Muscle of leg (tissue), 3 donors: ENCODE measurements at regions not wholly inside any gene's neighbourhood (a gene's known extent, or its start where the extent isn't known, plus 50 kb on each side); places are given as distances from the start of the nearest gene placed in this dataset.
"Not testable (repeated sequence)": the region's sequence is repeated elsewhere in the genome, so short reads cannot be mapped to it uniquely, and the experiment has no call there.

ENCODE experiments used
- DNase-seq: peaks from one replicate; pipeline ENCODE4 v3.0.0; 2013
- H3K27ac ChIP-seq: one replicate; pipeline ENCODE4 v1.5.1; 2013; ENCODE audit warnings: mild to moderate bottlenecking, low read length, control low read depth
- H3K27me3 ChIP-seq: one replicate; pipeline ENCODE4 v1.6.1; 2013; ENCODE audit warnings: low read length; ENCODE audit not compliant: control insufficient read depth, insufficient read depth
- H3K36me3 ChIP-seq: one replicate; pipeline ENCODE4 v1.6.1; 2013; ENCODE audit warnings: low read length; ENCODE audit not compliant: control insufficient read depth, insufficient read depth
- H3K4me1 ChIP-seq: one replicate; pipeline ENCODE4 v1.6.1; 2013; ENCODE audit warnings: low read length; ENCODE audit not compliant: control insufficient read depth, insufficient read depth
- H3K4me3 ChIP-seq: one replicate; pipeline ENCODE4 v1.5.1; 2013; ENCODE audit warnings: low read length, control low read depth
- H3K9me3 ChIP-seq: replicated peaks from 2 replicates; pipeline ENCODE4 v1.6.1; 2013; ENCODE audit warnings: low read depth, low read length; ENCODE audit not compliant: control insufficient read depth
- WGBS: methylation state at CpG from one replicate; pipeline ENCODE4 v1.1.5; 2013; ENCODE audit warnings: missing lambda C conversion rate; ENCODE audit not compliant: insufficient coverage; 5-methylcytosine and 5-hydroxymethylcytosine counted together

GRCh38 chr12:93090731-93091172 is 161.7 kb upstream of the EEA1 start:
- Histone ChIP-seq H3K4me3 (no peak overlapping the region), H3K27ac (no peak overlapping the region), H3K4me1 (no peaks in the 10 kb centered on the region), H3K9me3 (peaks cover 8% of the 10 kb centered on the region), H3K27me3 (no peaks in the 10 kb centered on the region), H3K36me3 (no peaks in the 10 kb centered on the region)
- no peak for DNase-seq

DNA sequence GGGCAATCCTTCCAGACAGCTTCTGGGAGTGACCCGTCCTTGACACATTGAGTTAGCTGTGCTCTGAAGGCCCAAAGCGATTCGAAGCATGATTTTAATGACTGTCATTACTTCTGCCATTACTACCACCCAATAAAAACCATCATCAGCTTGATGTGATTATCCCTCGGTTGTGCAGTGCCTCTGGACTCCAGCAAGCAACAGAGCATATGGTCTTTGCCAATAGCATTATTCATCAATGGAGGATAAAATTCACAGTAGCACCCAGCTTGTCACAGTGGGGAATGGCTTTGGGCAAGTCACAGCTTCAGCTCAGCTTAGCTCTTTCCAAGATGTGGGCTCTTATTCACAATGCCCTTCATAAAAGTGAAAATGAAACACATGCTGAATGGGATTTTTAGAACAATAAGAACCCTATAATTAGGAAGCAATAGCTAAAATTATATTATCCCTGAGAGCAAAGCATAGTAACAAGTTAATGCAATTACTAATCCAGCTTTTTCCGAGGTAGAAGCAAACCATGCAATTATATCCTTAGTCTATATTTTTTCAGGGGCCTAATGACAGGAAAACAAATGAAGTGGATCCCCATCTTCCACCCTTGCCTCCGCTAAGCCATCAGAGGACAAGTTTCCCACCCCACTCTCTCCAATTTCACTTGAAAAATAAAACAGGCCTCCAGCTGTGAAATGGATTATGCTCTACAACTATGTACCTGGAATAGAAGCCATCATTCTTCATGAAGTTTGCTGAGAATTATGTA is 163.0 kb upstream of the EEA1 start:
- Histone ChIP-seq H3K9me3 (no peaks in the 10 kb centered on the region), H3K27me3 (no peaks in the 10 kb centered on the region), H3K36me3 (no peaks in the 10 kb centered on the region), H3K27ac (no peak overlapping the region), H3K4me1 (no peaks in the 10 kb centered on the region), H3K4me3 (no peak overlapping the region)
- 45% methylated on average over 5 of the region's 6 CpGs for WGBS
- DNase-seq: no peak

GRCh38 chr12:93092649-93092945 is 163.5 kb upstream of the EEA1 start:
- WGBS: 57% methylated on average over 5 of the region's 6 CpGs
- Histone ChIP-seq H3K27ac (no peak overlapping the region), H3K27me3 (no peaks in the 10 kb centered on the region), H3K9me3 (no peaks in the 10 kb centered on the region), H3K4me1 (no peaks in the 10 kb centered on the region), H3K4me3 (no peak overlapping the region), H3K36me3 (no peaks in the 10 kb centered on the region)
- DNase-seq: no peak

- Histone ChIP-seq H3K9me3 (no peaks in the 10 kb centered on the region), H3K4me3 (no peak overlapping the region), H3K27me3 (no peaks in the 10 kb centered on the region), H3K4me1 (no peaks in the 10 kb centered on the region), H3K36me3 (no peaks in the 10 kb centered on the region), H3K27ac (no peak overlapping the region)
- DNase-seq: no peak
- WGBS: 100% methylated on average over 1 of the region's 3 CpGs
These were observed 164.1 kb upstream of the EEA1 start for GRCh38 chr12:93093243-93093642.

- H3K4me3 ChIP-seq: not testable (repeated sequence)
- 82% methylated on average over 3 of the region's 9 CpGs for WGBS
These were observed 165.1 kb upstream of the EEA1 start for GRCh38 chr12:93094222-93094621.

DNA sequence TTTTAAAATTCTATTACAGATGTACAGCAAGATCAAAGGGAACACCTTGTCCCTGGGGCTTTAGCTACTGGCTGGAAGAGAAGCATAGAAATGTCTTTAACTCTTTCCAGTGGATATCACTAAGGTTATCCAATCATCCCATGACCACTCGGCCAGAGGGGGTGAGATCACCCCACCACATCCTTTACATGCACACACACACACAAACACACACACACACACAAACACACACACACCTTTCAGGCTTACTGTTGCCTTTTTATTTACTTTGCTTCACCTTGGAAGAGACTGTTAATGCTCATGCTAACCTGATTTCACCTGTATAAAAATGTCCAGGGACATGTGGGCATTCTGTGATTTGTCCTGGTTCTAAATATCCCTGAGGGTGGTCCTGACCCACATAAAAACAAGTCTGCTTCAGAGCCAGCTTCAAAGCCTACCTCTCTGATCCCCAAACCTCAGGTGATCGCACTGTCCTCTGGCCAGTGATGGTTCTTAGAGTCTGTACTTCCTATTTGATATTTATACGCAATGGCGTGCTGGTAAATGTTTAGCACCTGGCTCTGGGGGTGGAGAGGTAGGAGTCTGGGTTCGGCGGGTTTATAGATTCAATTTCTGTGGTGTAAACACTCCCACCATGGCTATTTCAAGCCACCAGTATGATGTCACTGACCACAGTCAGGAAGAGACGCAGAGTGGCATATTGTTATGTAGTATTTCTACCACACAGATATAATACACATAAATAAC is 166.1 kb upstream of the EEA1 start:
- Histone ChIP-seq H3K4me3 (no peak overlapping the region), H3K9me3 (no peaks in the 10 kb centered on the region), H3K4me1 (no peaks in the 10 kb centered on the region), H3K36me3 (no peaks in the 10 kb centered on the region), H3K27me3 (no peaks in the 10 kb centered on the region), H3K27ac (no peak overlapping the region)
- no peak for DNase-seq
- no CpG with 5 or more reads among the region's 7 CpGs for WGBS

More at GRCh38 chr12:93094222-93094621, 165.1 kb upstream of the EEA1 start:
- not testable (repeated sequence) for DNase-seq, H3K27ac ChIP-seq, H3K27me3 ChIP-seq, H3K36me3 ChIP-seq, H3K4me1 ChIP-seq, H3K9me3 ChIP-seq

DNA sequence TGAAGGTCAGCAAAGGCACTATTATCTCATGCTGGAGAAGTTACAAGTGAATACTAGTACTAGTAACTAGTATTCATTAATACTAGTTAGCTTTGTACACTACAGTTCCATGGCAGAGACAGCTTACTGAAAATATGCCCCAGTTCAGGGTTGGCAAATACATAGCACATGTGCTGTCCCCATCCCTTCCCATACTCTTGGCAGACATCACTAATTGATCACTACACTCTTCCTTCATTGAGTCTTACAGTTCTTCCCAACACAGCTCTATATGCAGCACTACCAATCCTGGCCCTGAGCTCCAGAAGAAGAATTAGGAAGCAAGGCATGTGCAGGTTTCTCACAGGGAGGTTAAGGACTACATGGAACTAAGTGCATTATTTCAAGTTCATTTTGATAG is 168.3 kb upstream of the EEA1 start:
- no peaks in the 10 kb centered on the region for H3K9me3 ChIP-seq
- H3K4me1 ChIP-seq: no peaks in the 10 kb centered on the region
- H3K27me3 ChIP-seq: no peaks in the 10 kb centered on the region
- no peak overlapping the region for H3K27ac ChIP-seq
- no peak for DNase-seq
- no peak overlapping the region for H3K4me3 ChIP-seq
- H3K36me3 ChIP-seq: no peaks in the 10 kb centered on the region

DNA sequence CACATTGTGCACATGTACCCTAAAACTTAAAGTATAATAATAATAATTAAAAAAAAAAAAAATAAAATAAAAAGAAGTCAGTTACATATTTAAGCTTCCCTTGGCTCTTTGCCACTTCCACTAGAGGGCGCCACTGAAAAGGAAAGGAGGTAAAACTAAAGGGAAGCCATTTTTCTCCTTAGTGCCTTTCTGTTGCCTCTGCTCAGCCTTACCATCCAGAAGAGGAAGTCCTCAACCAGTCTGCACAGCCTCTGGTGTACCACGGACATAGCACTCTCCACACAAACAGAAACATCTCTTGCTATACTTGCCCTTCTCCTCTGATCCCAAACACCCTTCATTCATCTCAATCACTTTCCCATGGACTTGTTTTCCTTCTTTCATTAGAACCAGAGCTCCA is 169.0 kb upstream of the EEA1 start:
- peak; percentile 68 for DNase-seq
- no peak overlapping the region for H3K4me3 ChIP-seq
- no peaks in the 10 kb centered on the region for H3K9me3 ChIP-seq
- no peaks in the 10 kb centered on the region for H3K36me3 ChIP-seq
- no CpG with 5 or more reads among the region's 2 CpGs for WGBS
- no peak overlapping the region for H3K27ac ChIP-seq
- no peaks in the 10 kb centered on the region for H3K27me3 ChIP-seq
- no peaks in the 10 kb centered on the region for H3K4me1 ChIP-seq

- Histone ChIP-seq H3K4me3 (no peak overlapping the region), H3K27me3 (no peaks in the 10 kb centered on the region), H3K9me3 (no peaks in the 10 kb centered on the region), H3K36me3 (no peaks in the 10 kb centered on the region), H3K4me1 (no peaks in the 10 kb centered on the region), H3K27ac (no peak overlapping the region)
- no CpG with 5 or more reads among the region's 1 CpG for WGBS
- no peak for DNase-seq
These were observed 170.7 kb upstream of the EEA1 start for GRCh38 chr12:93099792-93100191.

DNA sequence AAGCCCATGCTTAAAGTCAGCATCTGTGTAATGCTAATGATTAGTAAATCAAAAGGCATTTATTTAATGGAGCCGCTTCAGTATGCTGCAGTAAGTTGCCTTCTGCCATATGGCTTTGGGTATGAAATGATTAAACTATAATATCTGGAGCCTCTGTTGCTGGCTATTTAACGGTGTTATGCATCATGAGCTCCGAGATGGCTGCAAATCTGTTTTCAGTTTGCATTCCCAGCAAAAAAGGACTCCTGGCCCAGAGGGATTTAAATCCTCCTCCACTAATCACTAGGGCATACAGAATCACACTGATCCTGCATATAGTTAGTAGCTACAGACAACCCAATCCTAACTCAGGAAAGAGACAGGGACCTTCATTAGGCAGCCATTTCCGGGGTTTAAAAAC is 171.5 kb upstream of the EEA1 start:
- no CpG with 5 or more reads among the region's 4 CpGs for WGBS
- Histone ChIP-seq H3K36me3 (no peaks in the 10 kb centered on the region), H3K4me3 (no peak overlapping the region), H3K27me3 (no peaks in the 10 kb centered on the region), H3K9me3 (no peaks in the 10 kb centered on the region), H3K4me1 (no peaks in the 10 kb centered on the region), H3K27ac (no peak overlapping the region)
- DNase-seq: no peak
